Prostate gland (tissue), 2 donors: ENCODE measurements at regions not wholly inside any gene's neighbourhood (a gene's known extent, or its start where the extent isn't known, plus 50 kb on each side); places are given as distances from the start of the nearest gene placed in this dataset.
"Not testable (repeated sequence)": the region's sequence is repeated elsewhere in the genome, so short reads cannot be mapped to it uniquely, and the experiment has no call there.

Experiments
- POLR2A ChIP-seq: fragments of 450-650 bp; IDR thresholded peaks from one replicate; pipeline ENCODE4 v1.6.1; 2016; ENCODE audit warnings: antibody characterized with exemption, mild to moderate bottlenecking
- TF ChIP-seq, protein P1 (sequence below), 4 experiments: fragments of 200-600 bp in 2 of 4; fragments of 450-650 bp in 2 of 4; sonication (generic) in 2 of 4; IDR thresholded peaks; 1 replicate in 3 of 4; 2 replicates in 1 of 4; pipeline ENCODE4 v1.5.1; 2016 to 2019; ENCODE audit warnings: antibody characterized with exemption in 4 of 4, mild to moderate bottlenecking in 2 of 4, moderate library complexity in 2 of 4

DNA sequence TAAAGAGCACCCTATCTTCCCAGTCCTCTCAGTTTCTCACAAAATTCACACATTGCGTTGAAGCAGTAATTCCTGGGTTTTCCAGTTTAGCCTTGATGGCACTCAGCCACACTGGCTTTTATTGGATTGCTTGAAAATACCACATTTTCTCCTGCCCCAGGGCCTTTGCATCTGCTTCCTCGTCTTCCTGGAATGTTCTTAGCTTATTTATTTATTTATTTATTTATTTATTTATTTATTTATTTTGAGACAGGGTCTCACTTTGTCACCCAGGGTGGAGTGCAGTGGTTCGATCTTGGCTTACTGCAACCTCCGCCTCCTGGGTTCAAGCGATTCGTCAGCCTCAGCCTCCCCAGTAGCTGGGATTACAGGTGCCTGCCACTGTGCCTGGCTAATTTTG, 680.0 kb upstream of the SALL1 start:
- TF ChIP-seq, protein P1, sequence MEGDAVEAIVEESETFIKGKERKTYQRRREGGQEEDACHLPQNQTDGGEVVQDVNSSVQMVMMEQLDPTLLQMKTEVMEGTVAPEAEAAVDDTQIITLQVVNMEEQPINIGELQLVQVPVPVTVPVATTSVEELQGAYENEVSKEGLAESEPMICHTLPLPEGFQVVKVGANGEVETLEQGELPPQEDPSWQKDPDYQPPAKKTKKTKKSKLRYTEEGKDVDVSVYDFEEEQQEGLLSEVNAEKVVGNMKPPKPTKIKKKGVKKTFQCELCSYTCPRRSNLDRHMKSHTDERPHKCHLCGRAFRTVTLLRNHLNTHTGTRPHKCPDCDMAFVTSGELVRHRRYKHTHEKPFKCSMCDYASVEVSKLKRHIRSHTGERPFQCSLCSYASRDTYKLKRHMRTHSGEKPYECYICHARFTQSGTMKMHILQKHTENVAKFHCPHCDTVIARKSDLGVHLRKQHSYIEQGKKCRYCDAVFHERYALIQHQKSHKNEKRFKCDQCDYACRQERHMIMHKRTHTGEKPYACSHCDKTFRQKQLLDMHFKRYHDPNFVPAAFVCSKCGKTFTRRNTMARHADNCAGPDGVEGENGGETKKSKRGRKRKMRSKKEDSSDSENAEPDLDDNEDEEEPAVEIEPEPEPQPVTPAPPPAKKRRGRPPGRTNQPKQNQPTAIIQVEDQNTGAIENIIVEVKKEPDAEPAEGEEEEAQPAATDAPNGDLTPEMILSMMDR (IDR thresholded peaks at IDR 0.05), result not testable (repeated sequence)
- TF ChIP-seq POLR2A, result not testable (repeated sequence)
